ENCODE measurements at regions not wholly inside any gene's neighbourhood (a gene's known extent, or its start where the extent isn't known, plus 50 kb on each side); places are given as distances from the start of the nearest gene placed in this dataset.

- no peak overlapping the region for H3K23ac ChIP-seq (ENCODE audit: low read length in 2 of 2)
- no peaks in the 10 kb centered on the region for H3K79me1 ChIP-seq (replicated peaks; ENCODE audit: low read length, poor library complexity, severe bottlenecking)
- no peak overlapping the region for H2AFZ ChIP-seq (ENCODE audit: low read depth, low read length)
- no peak overlapping the region for H3K14ac ChIP-seq (ENCODE audit: low read length in 2 of 2)
- 92% methylated on average over 2 of the region's 3 CpGs for WGBS
- no peak overlapping the region for H3K4me2 ChIP-seq (ENCODE audit: low read length, poor library complexity, severe bottlenecking)
- H3K9me3 ChIP-seq (ENCODE audit: control insufficient read depth, low read length): no peaks in the 10 kb centered on the region
- no peak overlapping the region for H3K9ac ChIP-seq (ENCODE audit: low read length)
- no peak overlapping the region for H3K4ac ChIP-seq (ENCODE audit: low read depth in 1 of 2, low read length in 2 of 2)
- DNase-seq: no peak
- H3K4me1 ChIP-seq (ENCODE audit: control insufficient read depth, insufficient read depth, low read depth, low read length): peaks cover 3% of the 10 kb centered on the region
- H3K4me3 ChIP-seq (ENCODE audit: insufficient read depth in 1 of 2, low read depth in 1 of 2, low read length in 2 of 2): no peak overlapping the region
- no peak overlapping the region for H3K18ac ChIP-seq (ENCODE audit: low read depth in 1 of 2, low read length in 2 of 2)
- H3K27ac ChIP-seq (ENCODE audit: low read length, poor library complexity, severe bottlenecking): no peak overlapping the region
- no peak overlapping the region for H4K91ac ChIP-seq (ENCODE audit: low read length)
- H2BK12ac ChIP-seq (ENCODE audit: low read length in 2 of 2): no peak overlapping the region
- H2BK15ac ChIP-seq (ENCODE audit: low read depth, poor library complexity, severe bottlenecking): no peak overlapping the region
- H3K36me3 ChIP-seq (ENCODE audit: control insufficient read depth in 1 of 2, insufficient read depth in 2 of 2, low read depth in 1 of 2, low read length in 2 of 2): no peaks in the 10 kb centered on the region
- no peak overlapping the region for H2BK120ac ChIP-seq (ENCODE audit: low read depth, low read length)
- H2AK5ac ChIP-seq (ENCODE audit: low read length, severe bottlenecking): no peak overlapping the region
- no peaks in the 10 kb centered on the region for H3K27me3 ChIP-seq (ENCODE audit: control insufficient read depth in 1 of 2, insufficient read depth in 1 of 2, low read length in 2 of 2)
- H4K8ac ChIP-seq (ENCODE audit: low read length): no peak overlapping the region
- no peak overlapping the region for H2BK5ac ChIP-seq (ENCODE audit: low read depth, low read length, poor library complexity, severe bottlenecking)
Observed at GRCh38 chr6:169342710-169343109, 89.1 kb upstream of the THBS2 start.

- Histone ChIP-seq H3K9me3 (ENCODE audit: control insufficient read depth, low read length) (no peaks in the 10 kb centered on the region), H3K4me1 (ENCODE audit: control insufficient read depth, insufficient read depth, low read depth, low read length) (peaks cover 3% of the 10 kb centered on the region), H3K9ac (ENCODE audit: low read length) (no peak overlapping the region), H2BK12ac (ENCODE audit: low read length in 2 of 2) (no peak overlapping the region), H3K79me1 (replicated peaks; ENCODE audit: low read length, poor library complexity, severe bottlenecking) (no peaks in the 10 kb centered on the region), H4K8ac (ENCODE audit: low read length) (no peak overlapping the region), H2BK15ac (ENCODE audit: low read depth, poor library complexity, severe bottlenecking) (no peak overlapping the region), H3K36me3 (ENCODE audit: control insufficient read depth in 1 of 2, insufficient read depth in 2 of 2, low read depth in 1 of 2, low read length in 2 of 2) (no peaks in the 10 kb centered on the region), H2BK120ac (ENCODE audit: low read depth, low read length) (no peak overlapping the region), H3K18ac (ENCODE audit: low read depth in 1 of 2, low read length in 2 of 2) (no peak overlapping the region), H3K27me3 (ENCODE audit: control insufficient read depth in 1 of 2, insufficient read depth in 1 of 2, low read length in 2 of 2) (no peaks in the 10 kb centered on the region), H3K4me2 (ENCODE audit: low read length, poor library complexity, severe bottlenecking) (no peak overlapping the region), H3K4me3 (ENCODE audit: insufficient read depth in 1 of 2, low read depth in 1 of 2, low read length in 2 of 2) (no peak overlapping the region), H2BK5ac (ENCODE audit: low read depth, low read length, poor library complexity, severe bottlenecking) (no peak overlapping the region), H3K23ac (ENCODE audit: low read length in 2 of 2) (no peak overlapping the region), H3K4ac (ENCODE audit: low read depth in 1 of 2, low read length in 2 of 2) (no peak overlapping the region), H4K91ac (ENCODE audit: low read length) (no peak overlapping the region), H3K14ac (ENCODE audit: low read length in 2 of 2) (no peak overlapping the region), H2AK5ac (ENCODE audit: low read length, severe bottlenecking) (no peak overlapping the region), H2AFZ (ENCODE audit: low read depth, low read length) (no peak overlapping the region), H3K27ac (ENCODE audit: low read length, poor library complexity, severe bottlenecking) (no peak overlapping the region)
- 71% methylated on average over 5 of the region's 5 CpGs for WGBS
- no peak for DNase-seq
Observed at GRCh38 chr6:169341706-169342105, 88.1 kb upstream of the THBS2 start.

- H3K4ac ChIP-seq (ENCODE audit: low read depth in 1 of 2, low read length in 2 of 2): no peak overlapping the region
- DNase-seq: no peak
- no peak overlapping the region for H2BK120ac ChIP-seq (ENCODE audit: low read depth, low read length)
- no peak overlapping the region for H3K9ac ChIP-seq (ENCODE audit: low read length)
- no peak overlapping the region for H3K4me2 ChIP-seq (ENCODE audit: low read length, poor library complexity, severe bottlenecking)
- no peak overlapping the region for H3K4me3 ChIP-seq (ENCODE audit: insufficient read depth in 1 of 2, low read depth in 1 of 2, low read length in 2 of 2)
- WGBS: 76% methylated on average over 4 of the region's 7 CpGs
- peaks cover 3% of the 10 kb centered on the region for H3K4me1 ChIP-seq (ENCODE audit: control insufficient read depth, insufficient read depth, low read depth, low read length)
- H2BK5ac ChIP-seq (ENCODE audit: low read depth, low read length, poor library complexity, severe bottlenecking): no peak overlapping the region
- H3K27me3 ChIP-seq (ENCODE audit: control insufficient read depth in 1 of 2, insufficient read depth in 1 of 2, low read length in 2 of 2): no peaks in the 10 kb centered on the region
- H2AFZ ChIP-seq (ENCODE audit: low read depth, low read length): no peak overlapping the region
- H3K23ac ChIP-seq (ENCODE audit: low read length in 2 of 2): no peak overlapping the region
- H2AK5ac ChIP-seq (ENCODE audit: low read length, severe bottlenecking): no peak overlapping the region
- no peaks in the 10 kb centered on the region for H3K9me3 ChIP-seq (ENCODE audit: control insufficient read depth, low read length)
- no peak overlapping the region for H2BK12ac ChIP-seq (ENCODE audit: low read length in 2 of 2)
- no peak overlapping the region for H2BK15ac ChIP-seq (ENCODE audit: low read depth, poor library complexity, severe bottlenecking)
- no peaks in the 10 kb centered on the region for H3K79me1 ChIP-seq (replicated peaks; ENCODE audit: low read length, poor library complexity, severe bottlenecking)
- H4K8ac ChIP-seq (ENCODE audit: low read length): no peak overlapping the region
- H3K14ac ChIP-seq (ENCODE audit: low read length in 2 of 2): no peak overlapping the region
- H4K91ac ChIP-seq (ENCODE audit: low read length): no peak overlapping the region
- no peak overlapping the region for H3K18ac ChIP-seq (ENCODE audit: low read depth in 1 of 2, low read length in 2 of 2)
- no peak overlapping the region for H3K27ac ChIP-seq (ENCODE audit: low read length, poor library complexity, severe bottlenecking)
- no peaks in the 10 kb centered on the region for H3K36me3 ChIP-seq (ENCODE audit: control insufficient read depth in 1 of 2, insufficient read depth in 2 of 2, low read depth in 1 of 2, low read length in 2 of 2)
Observed at GRCh38 chr6:169341065-169341464, 87.4 kb upstream of the THBS2 start.

GRCh38 chr6:169340395-169340794, 86.7 kb upstream of the THBS2 start:
- no peak overlapping the region for H3K4me3 ChIP-seq (ENCODE audit: insufficient read depth in 1 of 2, low read depth in 1 of 2, low read length in 2 of 2)
- H3K4me2 ChIP-seq (ENCODE audit: low read length, poor library complexity, severe bottlenecking): no peak overlapping the region
- no peak overlapping the region for H3K14ac ChIP-seq (ENCODE audit: low read length in 2 of 2)
- no peaks in the 10 kb centered on the region for H3K79me1 ChIP-seq (replicated peaks; ENCODE audit: low read length, poor library complexity, severe bottlenecking)
- H4K8ac ChIP-seq (ENCODE audit: low read length): no peak overlapping the region
- no peak overlapping the region for H3K23ac ChIP-seq (ENCODE audit: low read length in 2 of 2)
- H3K27me3 ChIP-seq (ENCODE audit: control insufficient read depth in 1 of 2, insufficient read depth in 1 of 2, low read length in 2 of 2): no peaks in the 10 kb centered on the region
- H3K18ac ChIP-seq (ENCODE audit: low read depth in 1 of 2, low read length in 2 of 2): no peak overlapping the region
- H3K4me1 ChIP-seq (ENCODE audit: control insufficient read depth, insufficient read depth, low read depth, low read length): peaks cover 3% of the 10 kb centered on the region
- H2BK12ac ChIP-seq (ENCODE audit: low read length in 2 of 2): no peak overlapping the region
- H3K36me3 ChIP-seq (ENCODE audit: control insufficient read depth in 1 of 2, insufficient read depth in 2 of 2, low read depth in 1 of 2, low read length in 2 of 2): no peaks in the 10 kb centered on the region
- H4K91ac ChIP-seq (ENCODE audit: low read length): no peak overlapping the region
- H2BK15ac ChIP-seq (ENCODE audit: low read depth, poor library complexity, severe bottlenecking): no peak overlapping the region
- WGBS: 79% methylated on average over 20 of the region's 20 CpGs
- no peak for DNase-seq
- H2BK120ac ChIP-seq (ENCODE audit: low read depth, low read length): no peak overlapping the region
- no peak overlapping the region for H3K27ac ChIP-seq (ENCODE audit: low read length, poor library complexity, severe bottlenecking)
- H2BK5ac ChIP-seq (ENCODE audit: low read depth, low read length, poor library complexity, severe bottlenecking): no peak overlapping the region
- H2AK5ac ChIP-seq (ENCODE audit: low read length, severe bottlenecking): no peak overlapping the region
- no peak overlapping the region for H3K9ac ChIP-seq (ENCODE audit: low read length)
- H3K9me3 ChIP-seq (ENCODE audit: control insufficient read depth, low read length): no peaks in the 10 kb centered on the region
- H3K4ac ChIP-seq (ENCODE audit: low read depth in 1 of 2, low read length in 2 of 2): no peak overlapping the region
- H2AFZ ChIP-seq (ENCODE audit: low read depth, low read length): no peak overlapping the region

All from mesenchymal stem cell (in vitro differentiated cells and primary cell).